Middle frontal gyrus (tissue), 1 donor: ENCODE measurements at regions not wholly inside any gene's neighbourhood (a gene's known extent, or its start where the extent isn't known, plus 50 kb on each side); places are given as distances from the start of the nearest gene placed in this dataset.
"Not testable (repeated sequence)": the region's sequence is repeated elsewhere in the genome, so short reads cannot be mapped to it uniquely, and the experiment has no call there.

Experiments
- DNase-seq: peaks from one replicate; pipeline ENCODE4 v3.0.0-alpha.2; 2015; ENCODE audit warnings: low spot score; ENCODE audit errors: extremely low spot score

GRCh38 chr17:53765609-53766008, 57.1 kb upstream of the KIF2B start:
- DNase-seq: no peak

GRCh38 chr17:53765129-53765528, 57.6 kb upstream of the KIF2B start:
- no peak for DNase-seq

- DNase-seq: no peak
Measured at GRCh38 chr17:53757559-53757958, 65.2 kb upstream of the KIF2B start.

GRCh38 chr17:53757116-53757515, 65.6 kb upstream of the KIF2B start:
- not testable (repeated sequence) for DNase-seq

- no peak for DNase-seq
Measured at GRCh38 chr17:53749178-53749577, 73.5 kb upstream of the KIF2B start.

GRCh38 chr17:53748159-53748820, 74.4 kb upstream of the KIF2B start:
- not testable (repeated sequence) for DNase-seq

- DNase-seq: no peak
Measured at GRCh38 chr17:53740312-53740711, 82.4 kb upstream of the KIF2B start.

- DNase-seq: no peak
Measured at GRCh38 chr17:53736516-53737240, 86.0 kb upstream of the KIF2B start.

GRCh38 chr17:53724726-53725125, 98.0 kb upstream of the KIF2B start:
- DNase-seq: no peak

GRCh38 chr17:53722407-53722806, 100.3 kb upstream of the KIF2B start:
- no peak for DNase-seq

GRCh38 chr17:53721101-53721500, 101.6 kb upstream of the KIF2B start:
- DNase-seq: no peak

- DNase-seq: no peak
Measured at GRCh38 chr17:53719229-53719628, 103.5 kb upstream of the KIF2B start.

GRCh38 chr17:53707566-53707965, 115.2 kb upstream of the KIF2B start:
- no peak for DNase-seq

GRCh38 chr17:53696286-53696685, 126.4 kb upstream of the KIF2B start:
- DNase-seq: no peak

- no peak for DNase-seq
Measured at GRCh38 chr17:53687324-53687723, 135.4 kb upstream of the KIF2B start.

- no peak for DNase-seq
Measured at GRCh38 chr17:53680745-53681144, 142.0 kb upstream of the KIF2B start.

- DNase-seq: no peak
Measured at GRCh38 chr17:53668854-53669253, 153.9 kb upstream of the KIF2B start.

- DNase-seq: no peak
Measured at GRCh38 chr17:53662608-53663007, 160.1 kb upstream of the KIF2B start.

- DNase-seq: no peak
Measured at GRCh38 chr17:53659181-53659580, 163.5 kb upstream of the KIF2B start.

- no peak for DNase-seq
Measured at GRCh38 chr17:53655591-53655990, 167.1 kb upstream of the KIF2B start.

- no peak for DNase-seq
Measured at GRCh38 chr17:53649201-53649600, 173.5 kb upstream of the KIF2B start.

GRCh38 chr17:53646835-53647234, 175.9 kb upstream of the KIF2B start:
- DNase-seq: no peak

- no peak for DNase-seq
Measured at GRCh38 chr17:53640808-53641207, 181.9 kb upstream of the KIF2B start.
